ENCODE measurements at regions not wholly inside any gene's neighbourhood (a gene's known extent, or its start where the extent isn't known, plus 50 kb on each side); places are given as distances from the start of the nearest gene placed in this dataset.
"Not testable (repeated sequence)": the region's sequence is repeated elsewhere in the genome, so short reads cannot be mapped to it uniquely, and the experiment has no call there.

DNA sequence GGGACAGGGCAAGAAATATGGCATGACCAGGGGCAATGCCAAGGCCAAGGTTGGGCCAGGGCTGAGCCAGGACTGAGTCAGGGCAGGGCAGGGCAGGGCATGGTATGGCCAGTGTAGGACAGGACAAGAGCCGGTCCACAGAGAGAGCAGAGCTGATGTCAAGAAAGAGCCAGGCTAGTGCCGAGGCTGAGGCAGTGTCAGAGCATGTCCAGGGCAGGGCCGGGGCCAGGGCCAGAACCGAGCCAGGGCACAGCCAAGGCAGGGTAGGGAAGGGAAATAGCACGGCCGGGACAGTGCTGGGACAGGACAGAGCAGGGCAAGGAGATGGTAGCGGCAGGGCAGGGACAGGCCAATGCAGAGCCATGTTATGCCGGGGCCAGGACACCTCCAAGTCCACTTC is 2875.1 kb downstream of the RPIA start:
- not testable (repeated sequence) for H4K8ac ChIP-seq (ENCODE audit: low read depth, low read length); H3K27me3 ChIP-seq (ENCODE audit: insufficient read depth, low read length, poor library complexity); H3K27ac ChIP-seq (ENCODE audit: low read depth, low read length); H4K5ac ChIP-seq (ENCODE audit: low read length); H2BK15ac ChIP-seq (replicated peaks; ENCODE audit: low read depth); DNase-seq; H3K18ac ChIP-seq (ENCODE audit: low read length); H3K36me3 ChIP-seq (ENCODE audit: control insufficient read depth, insufficient read depth, low read length); H3K23ac ChIP-seq (ENCODE audit: low read length); H2BK120ac ChIP-seq (ENCODE audit: low read depth, low read length); H2BK5ac ChIP-seq (ENCODE audit: low read length); H3K79me2 ChIP-seq (ENCODE audit: control insufficient read depth, insufficient read depth, low read length); H3K56ac ChIP-seq (ENCODE audit: low read length); H3K4me1 ChIP-seq (ENCODE audit: control insufficient read depth, low read depth, low read length); H2AK5ac ChIP-seq (ENCODE audit: low read length); H3K79me1 ChIP-seq (ENCODE audit: low read length); H3K9ac ChIP-seq (ENCODE audit: low read length); H3K4ac ChIP-seq (ENCODE audit: low read depth, low read length); H3K4me2 ChIP-seq (ENCODE audit: low read length); H3K4me3 ChIP-seq (ENCODE audit: low read length)
- no CpG with 5 or more reads among the region's 8 CpGs for WGBS (ENCODE audit: extremely low coverage, insufficient coverage, low lambda C conversion rate)

- not testable (repeated sequence) for H3K79me1 ChIP-seq (ENCODE audit: low read length); H2AK5ac ChIP-seq (ENCODE audit: low read length); H3K79me2 ChIP-seq (ENCODE audit: control insufficient read depth, insufficient read depth, low read length); H3K9ac ChIP-seq (ENCODE audit: low read length); H4K5ac ChIP-seq (ENCODE audit: low read length); H3K27ac ChIP-seq (ENCODE audit: low read depth, low read length); H3K4me2 ChIP-seq (ENCODE audit: low read length); H3K23ac ChIP-seq (ENCODE audit: low read length); H3K4me1 ChIP-seq (ENCODE audit: control insufficient read depth, low read depth, low read length); H2BK15ac ChIP-seq (replicated peaks; ENCODE audit: low read depth); H3K18ac ChIP-seq (ENCODE audit: low read length); H2BK120ac ChIP-seq (ENCODE audit: low read depth, low read length); H3K27me3 ChIP-seq (ENCODE audit: insufficient read depth, low read length, poor library complexity); H4K8ac ChIP-seq (ENCODE audit: low read depth, low read length); H3K36me3 ChIP-seq (ENCODE audit: control insufficient read depth, insufficient read depth, low read length); H2BK5ac ChIP-seq (ENCODE audit: low read length); H3K56ac ChIP-seq (ENCODE audit: low read length); H3K4me3 ChIP-seq (ENCODE audit: low read length); DNase-seq; H3K4ac ChIP-seq (ENCODE audit: low read depth, low read length)
- WGBS (ENCODE audit: extremely low coverage, insufficient coverage, low lambda C conversion rate), result no CpG with 5 or more reads among the region's 18 CpGs
Measured at GRCh38 chr2:91567546-91568335, 2876.3 kb downstream of the RPIA start.

- no CpG with 5 or more reads among the region's 25 CpGs for WGBS (ENCODE audit: extremely low coverage, insufficient coverage, low lambda C conversion rate)
- not testable (repeated sequence) for H3K4me1 ChIP-seq (ENCODE audit: control insufficient read depth, low read depth, low read length); H3K18ac ChIP-seq (ENCODE audit: low read length); DNase-seq; H3K36me3 ChIP-seq (ENCODE audit: control insufficient read depth, insufficient read depth, low read length); H3K23ac ChIP-seq (ENCODE audit: low read length); H4K5ac ChIP-seq (ENCODE audit: low read length); H3K27me3 ChIP-seq (ENCODE audit: insufficient read depth, low read length, poor library complexity); H2AK5ac ChIP-seq (ENCODE audit: low read length); H3K4ac ChIP-seq (ENCODE audit: low read depth, low read length); H3K9ac ChIP-seq (ENCODE audit: low read length); H3K79me2 ChIP-seq (ENCODE audit: control insufficient read depth, insufficient read depth, low read length); H2BK5ac ChIP-seq (ENCODE audit: low read length); H3K4me2 ChIP-seq (ENCODE audit: low read length); H2BK120ac ChIP-seq (ENCODE audit: low read depth, low read length); H2BK15ac ChIP-seq (replicated peaks; ENCODE audit: low read depth); H3K27ac ChIP-seq (ENCODE audit: low read depth, low read length); H3K4me3 ChIP-seq (ENCODE audit: low read length); H4K8ac ChIP-seq (ENCODE audit: low read depth, low read length); H3K56ac ChIP-seq (ENCODE audit: low read length); H3K79me1 ChIP-seq (ENCODE audit: low read length)
Measured at GRCh38 chr2:91568391-91569338, 2877.2 kb downstream of the RPIA start.

DNA sequence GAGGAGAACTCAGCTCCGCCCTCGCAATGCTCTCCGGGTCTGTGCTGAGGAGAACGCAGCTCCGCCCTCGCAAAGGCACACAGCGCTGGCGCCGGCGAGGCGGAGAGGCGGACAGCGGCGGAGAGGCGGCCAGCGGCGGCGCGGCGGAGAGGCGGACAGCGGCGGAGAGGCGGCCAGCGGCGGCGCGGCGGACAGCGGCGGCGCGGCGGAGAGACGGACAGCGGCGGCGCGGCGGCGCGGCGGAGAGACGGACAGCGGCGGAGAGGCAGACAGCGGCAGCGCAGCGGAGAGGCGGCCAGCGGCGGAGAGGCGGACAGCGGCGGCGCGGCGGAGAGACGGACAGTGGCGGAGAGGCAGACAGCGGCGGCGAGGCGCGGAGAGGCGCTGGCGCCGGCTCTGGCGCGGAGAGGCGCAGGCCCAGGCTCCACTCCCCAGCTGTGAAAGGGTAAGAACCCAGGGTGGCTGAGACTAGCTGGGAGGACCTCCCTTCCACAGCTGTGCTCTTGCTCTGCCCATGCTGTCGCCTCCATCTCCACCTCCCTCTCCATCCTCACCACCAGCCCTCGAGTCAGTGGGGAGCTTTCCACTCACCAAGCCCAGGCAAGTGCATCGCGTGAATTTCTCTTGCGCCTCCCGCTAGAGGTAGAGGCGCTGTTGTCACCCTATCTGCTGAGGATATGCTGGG is 2879.9 kb downstream of the RPIA start:
- Histone ChIP-seq H3K4me2 (ENCODE audit: low read length) (peak overlapping the region; percentile 25), H3K56ac (ENCODE audit: low read length) (peak overlapping the region; percentile 56)
- peak; percentile 58 for DNase-seq
- not testable (repeated sequence) for H3K4ac ChIP-seq (ENCODE audit: low read depth, low read length); H3K27ac ChIP-seq (ENCODE audit: low read depth, low read length); H3K36me3 ChIP-seq (ENCODE audit: control insufficient read depth, insufficient read depth, low read length); H3K23ac ChIP-seq (ENCODE audit: low read length); H3K79me2 ChIP-seq (ENCODE audit: control insufficient read depth, insufficient read depth, low read length); H3K79me1 ChIP-seq (ENCODE audit: low read length); H4K8ac ChIP-seq (ENCODE audit: low read depth, low read length); H3K4me1 ChIP-seq (ENCODE audit: control insufficient read depth, low read depth, low read length); H2AK5ac ChIP-seq (ENCODE audit: low read length); H3K9ac ChIP-seq (ENCODE audit: low read length); H2BK15ac ChIP-seq (replicated peaks; ENCODE audit: low read depth); H3K4me3 ChIP-seq (ENCODE audit: low read length); H2BK5ac ChIP-seq (ENCODE audit: low read length); H2BK120ac ChIP-seq (ENCODE audit: low read depth, low read length); H3K27me3 ChIP-seq (ENCODE audit: insufficient read depth, low read length, poor library complexity); H4K5ac ChIP-seq (ENCODE audit: low read length); H3K18ac ChIP-seq (ENCODE audit: low read length)
- WGBS (ENCODE audit: extremely low coverage, insufficient coverage, low lambda C conversion rate), result no CpG with 5 or more reads among the region's 78 CpGs

DNA sequence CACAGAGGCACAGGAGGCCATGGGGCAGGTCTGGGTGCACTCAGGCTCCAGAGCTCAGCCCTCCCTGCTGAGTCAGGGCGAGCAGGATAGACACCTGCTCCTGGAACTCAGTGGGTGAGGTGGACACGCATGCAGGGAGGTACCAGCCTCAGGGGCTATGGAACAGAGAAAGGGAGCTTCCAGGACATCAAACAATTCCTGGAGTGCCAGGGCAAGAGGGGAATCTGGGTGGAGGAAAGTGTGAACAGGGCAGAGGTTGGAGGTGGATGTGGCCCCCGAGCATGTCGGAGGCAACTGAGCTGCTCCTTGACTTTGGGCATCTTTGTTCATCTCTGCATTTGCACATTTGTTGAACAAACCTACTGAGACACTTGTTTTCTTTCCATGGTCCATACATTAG is 2881.5 kb downstream of the RPIA start:
- no CpG with 5 or more reads among the region's 4 CpGs for WGBS (ENCODE audit: extremely low coverage, insufficient coverage, low lambda C conversion rate)
- H3K79me2 ChIP-seq (ENCODE audit: control insufficient read depth, insufficient read depth, low read length), result not testable (repeated sequence)

More for the DNA sequence above, 2881.5 kb downstream of the RPIA start:
- H3K79me1 ChIP-seq (ENCODE audit: low read length); H3K9ac ChIP-seq (ENCODE audit: low read length); DNase-seq; H2BK15ac ChIP-seq (replicated peaks; ENCODE audit: low read depth); H3K4me2 ChIP-seq (ENCODE audit: low read length); H2BK5ac ChIP-seq (ENCODE audit: low read length); H2AK5ac ChIP-seq (ENCODE audit: low read length); H3K23ac ChIP-seq (ENCODE audit: low read length); H3K4ac ChIP-seq (ENCODE audit: low read depth, low read length); H2BK120ac ChIP-seq (ENCODE audit: low read depth, low read length); H3K4me1 ChIP-seq (ENCODE audit: control insufficient read depth, low read depth, low read length); H3K4me3 ChIP-seq (ENCODE audit: low read length); H4K8ac ChIP-seq (ENCODE audit: low read depth, low read length); H3K27ac ChIP-seq (ENCODE audit: low read depth, low read length); H3K27me3 ChIP-seq (ENCODE audit: insufficient read depth, low read length, poor library complexity); H3K18ac ChIP-seq (ENCODE audit: low read length); H3K36me3 ChIP-seq (ENCODE audit: control insufficient read depth, insufficient read depth, low read length); H3K56ac ChIP-seq (ENCODE audit: low read length); H4K5ac ChIP-seq (ENCODE audit: low read length): not testable (repeated sequence)
